Stimulated activated CD8-positive, alpha-beta memory T cell treated with anti-CD3 and anti-CD28 coated beads, Interleukin-4, amount 100 ng/mL, for 4 hours (primary cell): ENCODE measurements at regions not wholly inside any gene's neighbourhood (a gene's known extent, or its start where the extent isn't known, plus 50 kb on each side); places are given as distances from the start of the nearest gene placed in this dataset.

ENCODE experiments used
- DNase-seq, 2 donors: peaks; one replicate each; pipeline ENCODE4 v3.0.0-alpha.2; 2020; ENCODE audit warnings: low read depth in 2 of 2, low spot score in 1 of 2

- DNase-seq: no peak
Observed at GRCh38 chr15:95715116-95715903, 615.2 kb upstream of the NR2F2 start.

GRCh38 chr15:95715906-95716656 lies 614.4 kb upstream of the NR2F2 start:
- no peak for DNase-seq

GRCh38 chr15:95716708-95717107 lies 613.8 kb upstream of the NR2F2 start:
- DNase-seq: no peak

GRCh38 chr15:95718441-95718840 lies 612.1 kb upstream of the NR2F2 start:
- DNase-seq: no peak

GRCh38 chr15:95724908-95725633 lies 605.4 kb upstream of the NR2F2 start:
- no peak for DNase-seq

GRCh38 chr15:95726891-95727290 lies 603.6 kb upstream of the NR2F2 start:
- no peak for DNase-seq

GRCh38 chr15:95733931-95734330 lies 596.6 kb upstream of the NR2F2 start:
- DNase-seq: no peak

- no peak for DNase-seq
Observed at GRCh38 chr15:95734422-95735316, 595.8 kb upstream of the NR2F2 start.

- DNase-seq: no peak
Observed at GRCh38 chr15:95737060-95737459, 593.4 kb upstream of the NR2F2 start.

- DNase-seq: no peak
Observed at GRCh38 chr15:95739131-95739530, 591.4 kb upstream of the NR2F2 start.

GRCh38 chr15:95741830-95742229 lies 588.7 kb upstream of the NR2F2 start:
- DNase-seq: no peak

GRCh38 chr15:95742256-95742655 lies 588.2 kb upstream of the NR2F2 start:
- no peak for DNase-seq

GRCh38 chr15:95742836-95743235 lies 587.7 kb upstream of the NR2F2 start:
- DNase-seq: no peak

GRCh38 chr15:95757171-95757570 lies 573.3 kb upstream of the NR2F2 start:
- DNase-seq: no peak

- DNase-seq: no peak
Observed at GRCh38 chr15:95758451-95758850, 572.0 kb upstream of the NR2F2 start.

GRCh38 chr15:95758851-95759250 lies 571.6 kb upstream of the NR2F2 start:
- DNase-seq: no peak

GRCh38 chr15:95760508-95760907 lies 570.0 kb upstream of the NR2F2 start:
- DNase-seq: no peak

- no peak for DNase-seq
Observed at GRCh38 chr15:95761501-95762165, 568.9 kb upstream of the NR2F2 start.

GRCh38 chr15:95763426-95763825 lies 567.1 kb upstream of the NR2F2 start:
- DNase-seq: no peak

- no peak for DNase-seq
Observed at GRCh38 chr15:95765161-95765560, 565.3 kb upstream of the NR2F2 start.
